ENCODE measurements at regions not wholly inside any gene's neighbourhood (a gene's known extent, or its start where the extent isn't known, plus 50 kb on each side); places are given as distances from the start of the nearest gene placed in this dataset.

GRCh38 chr12:17511369-17511768 is 578.6 kb downstream of the RERGL start:
- Histone ChIP-seq H3K36me3 (no peaks in the 10 kb centered on the region), H3K27ac (no peak overlapping the region), H3K4me3 (no peak overlapping the region), H3K27me3 (no peaks in the 10 kb centered on the region), H3K4me1 (no peaks in the 10 kb centered on the region), H3K9me3 (no peaks in the 10 kb centered on the region)
- TF ChIP-seq EP300 (IDR thresholded peaks at IDR 0.05) = no peak
- no peak for TF ChIP-seq POLR2A (IDR thresholded peaks at IDR 0.05)
- TF ChIP-seq CTCF (IDR thresholded peaks at IDR 0.05) = no peak
- 25 to 42% methylated on average over 1 of the region's 1 CpG for WGBS, 2 donors
- DNase-seq (ENCODE audit: low spot score in 2 of 2) = no peak

GRCh38 chr12:17507336-17507735 is 582.7 kb downstream of the RERGL start:
- H3K9me3 ChIP-seq = no peaks in the 10 kb centered on the region
- H3K4me3 ChIP-seq = no peak overlapping the region
- TF ChIP-seq CTCF (IDR thresholded peaks at IDR 0.05) (no peak), POLR2A (IDR thresholded peaks at IDR 0.05) (no peak)
- DNase-seq (ENCODE audit: low spot score in 2 of 2) = no peak
- H3K4me1 ChIP-seq = no peaks in the 10 kb centered on the region
- H3K27ac ChIP-seq = no peak overlapping the region
- H3K36me3 ChIP-seq = no peaks in the 10 kb centered on the region
- H3K27me3 ChIP-seq = no peaks in the 10 kb centered on the region
- WGBS, 2 donors = 65 to 69% methylated on average over 5 of the region's 5 CpGs

GRCh38 chr12:17503742-17504141 is 586.3 kb downstream of the RERGL start:
- no peak overlapping the region for H3K27ac ChIP-seq
- no peaks in the 10 kb centered on the region for H3K27me3 ChIP-seq
- H3K36me3 ChIP-seq = no peaks in the 10 kb centered on the region
- no peak for TF ChIP-seq CTCF (IDR thresholded peaks at IDR 0.05)
- no peak for TF ChIP-seq EP300 (IDR thresholded peaks at IDR 0.05)
- TF ChIP-seq POLR2A (IDR thresholded peaks at IDR 0.05) = no peak
- no peaks in the 10 kb centered on the region for H3K9me3 ChIP-seq
- 89 to 91% methylated on average over 1 of the region's 1 CpG for whole genome bisulfite sequencing, 2 donors
- DNase-seq (ENCODE audit: low spot score in 2 of 2) = no peak
- no peak overlapping the region for H3K4me3 ChIP-seq
- no peaks in the 10 kb centered on the region for H3K4me1 ChIP-seq

GRCh38 chr12:17489452-17489851 is 600.5 kb downstream of the RERGL start:
- no peak overlapping the region for H3K4me3 ChIP-seq
- 67 to 68% methylated on average over 4 of the region's 4 CpGs for WGBS, 2 donors

More at GRCh38 chr12:17489452-17489851, 600.5 kb downstream of the RERGL start:
- no peaks in the 10 kb centered on the region for H3K9me3 ChIP-seq
- TF ChIP-seq EP300 (IDR thresholded peaks at IDR 0.05) (no peak), CTCF (IDR thresholded peaks at IDR 0.05) (no peak), POLR2A (IDR thresholded peaks at IDR 0.05) (no peak)
- H3K27ac ChIP-seq = no peak overlapping the region
- no peaks in the 10 kb centered on the region for H3K36me3 ChIP-seq
- no peaks in the 10 kb centered on the region for H3K27me3 ChIP-seq
- no peak for DNase-seq (ENCODE audit: low spot score in 2 of 2)
- H3K4me1 ChIP-seq = no peaks in the 10 kb centered on the region
